Gastrocnemius medialis (tissue), 4 donors: ENCODE measurements at regions not wholly inside any gene's neighbourhood (a gene's known extent, or its start where the extent isn't known, plus 50 kb on each side); places are given as distances from the start of the nearest gene placed in this dataset.

Experiments used
- ATAC-seq, 2 donors: fragments of 150-250 bp; one replicate each; pipeline ENCODE4 v1.9.1; 2016
- DNase-seq, 2 donors: peaks; one replicate each; pipeline ENCODE4 v3.0.0-alpha.2; 2019
- H3K27ac ChIP-seq, 4 donors: fragments of 200-600 bp; sonication (generic); 1 replicate in 1 of 4; 2 replicates in 3 of 4; pipeline ENCODE4 v1.5.1; 2016 to 2018; ENCODE audit warnings: mild to moderate bottlenecking in 2 of 4, moderate library complexity in 1 of 4
- H3K27me3 ChIP-seq, 3 donors: fragments of 200-600 bp; sonication (generic) in 2 of 3; 1 replicate in 1 of 3; 2 replicates in 2 of 3; pipeline versions ENCODE4 v1.5.1 to v1.6.0; 2016 to 2019; ENCODE audit warnings: mild to moderate bottlenecking in 1 of 3, moderate library complexity in 1 of 3
- H3K36me3 ChIP-seq, 2 donors: fragments of 200-600 bp; sonication (generic) in 1 of 2; one replicate each; pipeline ENCODE4 v1.5.1; 2017 to 2018
- H3K4me1 ChIP-seq, 2 donors: fragments of 200-600 bp; sonication (generic) in 1 of 2; one replicate each; pipeline ENCODE4 v1.5.1; 2016 to 2017; ENCODE audit warnings: mild to moderate bottlenecking in 2 of 2
- H3K4me3 ChIP-seq, 4 donors: fragments of 200-600 bp; sonication (generic) in 3 of 4; 1 replicate in 1 of 4; 2 replicates in 3 of 4; pipeline ENCODE4 v1.5.1; 2016 to 2019; ENCODE audit warnings: mild to moderate bottlenecking in 2 of 4
- H3K9me3 ChIP-seq, 3 donors: fragments of 200-600 bp; sonication (generic) in 2 of 3; 1 replicate in 1 of 3; 2 replicates in 2 of 3; pipeline ENCODE4 v1.5.1; 2016 to 2019
- POLR2A ChIP-seq, 2 donors: fragments of 450-650 bp; IDR thresholded peaks; one replicate each; pipeline ENCODE4 v1.6.1; 2017; ENCODE audit warnings: antibody characterized with exemption in 2 of 2, mild to moderate bottlenecking in 2 of 2, moderate library complexity in 2 of 2
- in situ Hi-C, 4 donors: fragments of 200-750 bp; cut with MboI; loops; one replicate each; pipeline versions ENCODE4 v1.15.0 to v1.8.0; 2017; ENCODE audit warnings: low sequenced_read_pairs in 4 of 4
- intact Hi-C: fragments of 100-400 bp; cut with DNase I; formaldehyde crosslinking; loops from one replicate; pipeline ENCODE4 v1.15.1; 2023; ENCODE audit warnings: low total_unique reads
- TF ChIP-seq, protein P1 (sequence below), 5 experiments: fragments of 450-650 bp in 3 of 5; fragments of 200-600 bp in 2 of 5; sonication (generic) in 2 of 5; IDR thresholded peaks in 4 of 5; conservative IDR thresholded peaks in 1 of 5; 1 replicate in 4 of 5; 2 replicates in 1 of 5; pipeline ENCODE4 v1.5.1; 2016 to 2019; ENCODE audit warnings: antibody characterized with exemption in 5 of 5, mild to moderate bottlenecking in 3 of 5, moderate library complexity in 3 of 5

DNA sequence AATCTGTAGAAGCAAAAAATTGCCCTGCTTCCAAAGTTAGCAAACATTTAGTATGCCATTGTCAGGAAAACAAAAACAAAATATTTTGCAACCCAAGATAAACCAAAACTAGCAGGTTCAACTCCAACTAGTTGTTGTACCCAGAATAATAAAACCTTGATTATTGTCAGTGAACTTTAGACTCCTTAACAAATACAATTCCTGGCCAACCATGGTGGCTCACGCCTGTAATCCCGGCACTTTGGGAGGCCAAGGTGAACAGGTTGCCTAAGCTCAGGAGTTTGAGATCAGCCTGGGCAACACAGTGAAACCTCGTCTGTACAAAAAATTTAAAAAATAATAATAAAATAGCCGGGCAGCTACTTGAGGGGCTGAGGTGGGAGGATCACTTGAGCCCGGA lies 53.6 kb upstream of the EPCAM start:
- ATAC-seq (no peak), DNase-seq (no peak)
- H3K4me3 ChIP-seq, result no peak overlapping the region
- H3K36me3 ChIP-seq, result no peaks in the 10 kb centered on the region
- intact Hi-C loops, result no loop called here
- no peaks in the 10 kb centered on the region for H3K9me3 ChIP-seq
- no peaks in the 10 kb centered on the region for H3K27me3 ChIP-seq
- TF ChIP-seq POLR2A (IDR thresholded peaks at IDR 0.05), result no peak
- TF ChIP-seq, protein P1, sequence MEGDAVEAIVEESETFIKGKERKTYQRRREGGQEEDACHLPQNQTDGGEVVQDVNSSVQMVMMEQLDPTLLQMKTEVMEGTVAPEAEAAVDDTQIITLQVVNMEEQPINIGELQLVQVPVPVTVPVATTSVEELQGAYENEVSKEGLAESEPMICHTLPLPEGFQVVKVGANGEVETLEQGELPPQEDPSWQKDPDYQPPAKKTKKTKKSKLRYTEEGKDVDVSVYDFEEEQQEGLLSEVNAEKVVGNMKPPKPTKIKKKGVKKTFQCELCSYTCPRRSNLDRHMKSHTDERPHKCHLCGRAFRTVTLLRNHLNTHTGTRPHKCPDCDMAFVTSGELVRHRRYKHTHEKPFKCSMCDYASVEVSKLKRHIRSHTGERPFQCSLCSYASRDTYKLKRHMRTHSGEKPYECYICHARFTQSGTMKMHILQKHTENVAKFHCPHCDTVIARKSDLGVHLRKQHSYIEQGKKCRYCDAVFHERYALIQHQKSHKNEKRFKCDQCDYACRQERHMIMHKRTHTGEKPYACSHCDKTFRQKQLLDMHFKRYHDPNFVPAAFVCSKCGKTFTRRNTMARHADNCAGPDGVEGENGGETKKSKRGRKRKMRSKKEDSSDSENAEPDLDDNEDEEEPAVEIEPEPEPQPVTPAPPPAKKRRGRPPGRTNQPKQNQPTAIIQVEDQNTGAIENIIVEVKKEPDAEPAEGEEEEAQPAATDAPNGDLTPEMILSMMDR (IDR thresholded peaks at IDR 0.05 in 4 of 5, conservative IDR thresholded peaks at IDR 0.05 in 1 of 5), result no peak
- H3K27ac ChIP-seq, result no peak overlapping the region
- in situ Hi-C loops, result no loop called here
- peaks cover 2 to 7% of the 10 kb centered on the region in 2 donors for H3K4me1 ChIP-seq

DNA sequence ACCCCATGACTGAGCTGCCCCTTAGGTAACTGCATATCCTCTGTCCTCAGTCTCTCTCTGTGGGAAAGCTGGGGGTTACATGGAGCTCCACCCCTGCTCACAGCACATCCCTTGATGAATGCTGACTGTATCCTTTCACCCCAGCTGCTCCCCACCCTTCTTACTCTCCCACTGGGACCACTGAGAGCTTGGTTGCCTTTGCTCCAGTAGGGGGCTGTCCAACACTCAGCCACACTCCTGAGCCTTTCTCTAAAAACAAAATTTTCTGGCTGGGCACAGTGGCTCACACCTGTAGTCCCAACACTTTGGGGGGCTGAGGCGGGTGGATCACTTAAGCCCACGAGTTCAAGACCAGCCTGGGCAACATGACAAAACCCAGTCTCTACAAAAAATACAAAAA lies 55.4 kb upstream of the EPCAM start:
- intact Hi-C loops, result no loop called here
- H3K27me3 ChIP-seq, result no peaks in the 10 kb centered on the region
- H3K9me3 ChIP-seq, result no peaks in the 10 kb centered on the region
- no peak overlapping the region for H3K4me3 ChIP-seq
- DNase-seq, result no peak
- in situ Hi-C loops, result no loop called here
- TF ChIP-seq, protein P1 (IDR thresholded peaks at IDR 0.05 in 4 of 5, conservative IDR thresholded peaks at IDR 0.05 in 1 of 5), result no peak
- no peak for TF ChIP-seq POLR2A (IDR thresholded peaks at IDR 0.05)
- H3K36me3 ChIP-seq, result no peaks in the 10 kb centered on the region
- no peak overlapping the region for H3K27ac ChIP-seq
- ATAC-seq, result no peak
- peaks cover 8 to 11% of the 10 kb centered on the region in 2 donors for H3K4me1 ChIP-seq

DNA sequence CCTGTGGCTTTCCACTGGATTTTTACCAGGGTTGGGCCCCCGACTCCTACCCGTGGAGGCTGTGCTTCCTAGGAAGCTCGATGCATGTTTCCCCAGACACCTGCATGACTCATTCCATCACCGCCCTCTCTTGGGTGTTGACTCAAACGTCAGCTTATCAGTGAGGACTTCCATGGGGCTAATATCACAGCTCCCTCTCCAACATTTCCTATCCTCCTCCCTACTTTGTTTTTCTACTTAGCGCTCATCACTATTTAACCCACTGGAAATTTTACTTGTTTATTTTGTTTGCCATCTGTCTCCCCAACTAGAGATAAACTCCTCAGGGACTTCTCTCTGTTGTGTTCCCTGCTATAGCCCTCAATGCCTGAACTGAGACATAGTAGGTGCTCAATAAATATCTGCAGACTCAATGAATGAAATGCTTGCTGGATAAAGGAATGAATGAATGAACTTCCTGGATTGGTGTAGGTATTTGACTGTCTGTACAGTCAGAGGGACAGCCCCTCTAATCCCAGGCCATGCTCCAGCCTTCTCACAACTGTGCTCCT lies 55.9 kb upstream of the EPCAM start:
- H3K9me3 ChIP-seq, result no peaks in the 10 kb centered on the region
- H3K36me3 ChIP-seq, result no peaks in the 10 kb centered on the region
- ATAC-seq (no peak), DNase-seq (no peak)
- no peaks in the 10 kb centered on the region for H3K27me3 ChIP-seq
- H3K4me3 ChIP-seq, result no peak overlapping the region
- peaks cover 8 to 11% of the 10 kb centered on the region in 2 donors for H3K4me1 ChIP-seq
- no peak overlapping the region for H3K27ac ChIP-seq
- in situ Hi-C loops (no loop called here), intact Hi-C loops (no loop called here)
- TF ChIP-seq, protein P1 (IDR thresholded peaks at IDR 0.05 in 4 of 5, conservative IDR thresholded peaks at IDR 0.05 in 1 of 5), result no peak
- no peak for TF ChIP-seq POLR2A (IDR thresholded peaks at IDR 0.05)

DNA sequence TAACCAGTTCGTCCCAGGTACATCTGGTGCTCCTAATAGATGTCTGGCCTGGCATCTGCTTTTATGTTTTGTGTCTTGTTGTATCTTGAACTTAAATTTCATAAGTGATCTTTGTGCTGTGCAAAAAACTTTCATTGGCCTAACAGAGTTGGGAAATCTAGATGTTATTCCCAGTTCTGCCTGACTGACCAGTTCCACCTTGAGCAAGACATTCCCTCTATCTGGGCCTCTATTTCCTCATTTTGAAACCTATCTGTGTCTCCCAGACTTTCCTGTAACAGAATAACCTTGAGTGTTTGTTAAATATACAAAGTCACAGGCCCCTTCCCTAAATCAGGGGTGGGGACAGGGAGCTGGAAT lies 56.6 kb upstream of the EPCAM start:
- in situ Hi-C loops, result no loop called here
- no peak for TF ChIP-seq POLR2A (IDR thresholded peaks at IDR 0.05)
- TF ChIP-seq, protein P1 (IDR thresholded peaks at IDR 0.05 in 4 of 5, conservative IDR thresholded peaks at IDR 0.05 in 1 of 5), result no peak
- Histone ChIP-seq H3K27me3 (no peaks in the 10 kb centered on the region), H3K36me3 (no peaks in the 10 kb centered on the region), H3K4me3 (no peak overlapping the region), H3K4me1 (peaks cover 8 to 11% of the 10 kb centered on the region in 2 donors), H3K27ac (no peak overlapping the region), H3K9me3 (no peaks in the 10 kb centered on the region)
- intact Hi-C loops, result no loop called here
- DNase-seq (no peak), ATAC-seq (no peak)
